ENCODE measurements at regions not wholly inside any gene's neighbourhood (a gene's known extent, or its start where the extent isn't known, plus 50 kb on each side); places are given as distances from the start of the nearest gene placed in this dataset.

DNA sequence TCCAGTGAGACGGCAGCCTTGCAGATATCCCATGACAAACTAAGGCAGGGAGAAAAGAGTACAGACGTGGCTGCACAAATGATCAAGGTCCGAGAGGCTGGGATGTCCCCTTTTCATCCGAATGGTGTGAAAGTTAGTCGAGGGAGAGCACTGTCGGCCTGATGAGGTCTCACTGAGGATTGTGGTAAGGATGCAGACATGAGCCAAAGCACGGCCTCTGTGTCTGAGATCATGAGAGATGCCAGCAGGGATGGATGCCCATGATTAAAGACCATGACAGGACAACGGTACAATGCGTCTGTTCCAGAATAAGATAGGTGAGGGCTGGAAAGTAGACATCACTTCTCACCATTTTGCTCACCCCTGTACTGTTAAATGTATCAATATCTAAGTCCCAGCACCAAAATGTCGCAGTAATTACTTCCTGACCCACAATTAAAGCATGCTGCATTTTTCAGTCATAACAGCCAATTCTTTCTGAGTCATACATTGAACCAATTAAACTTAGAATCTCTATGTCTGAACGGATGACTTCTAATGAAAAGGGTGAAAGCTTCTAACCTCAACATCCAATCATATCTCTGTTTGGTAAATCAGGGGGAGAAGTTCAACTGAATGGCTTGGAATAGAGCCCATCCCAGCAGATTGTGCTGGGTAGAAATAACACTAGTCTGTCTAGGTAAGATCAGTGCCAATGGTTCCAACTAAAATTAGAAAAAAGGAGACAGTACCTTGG lies 249.6 kb upstream of the SOX5 start:
- DNase-seq = peak; percentile 82

DNA sequence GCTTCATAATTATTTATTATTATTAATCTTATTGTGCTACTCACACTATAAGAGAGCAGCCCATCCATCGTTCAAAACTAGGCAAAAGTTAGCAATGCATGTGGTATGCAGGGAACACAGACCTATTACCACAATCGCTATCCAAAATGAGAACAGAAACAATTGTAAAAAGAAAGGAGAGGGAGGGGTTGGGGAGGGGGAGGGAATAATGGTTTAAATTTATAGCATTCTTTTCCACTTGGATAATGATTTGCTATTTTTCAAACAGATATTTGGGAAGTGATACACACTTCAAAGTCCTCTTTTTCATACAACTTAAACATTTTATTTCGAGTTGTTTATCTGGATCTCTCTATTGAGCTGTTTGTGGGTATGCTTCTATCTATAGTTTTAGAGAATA lies 248.6 kb upstream of the SOX5 start:
- no peak for DNase-seq

- no peak for DNase-seq
Observed at GRCh38 chr12:24197532-24197931, 248.1 kb upstream of the SOX5 start.

DNA sequence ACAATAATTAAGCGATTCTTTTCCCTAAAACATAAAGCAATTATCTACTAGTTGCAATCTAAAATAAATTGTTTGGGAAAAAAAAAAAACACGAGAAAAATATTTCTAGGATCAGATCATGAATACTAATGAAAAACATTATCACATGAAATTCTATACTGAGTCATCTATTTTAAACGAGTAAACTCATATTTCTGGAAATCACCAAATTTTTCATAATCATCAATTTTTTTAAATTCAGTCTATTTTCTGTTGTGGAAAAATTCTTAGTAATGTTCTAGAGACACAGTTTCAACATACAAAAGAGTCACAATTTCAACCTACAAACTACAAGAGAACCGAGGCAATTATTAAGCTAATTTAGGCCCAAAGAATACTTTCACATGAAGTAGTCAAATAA lies 245.6 kb upstream of the SOX5 start:
- no peak for DNase-seq

DNA sequence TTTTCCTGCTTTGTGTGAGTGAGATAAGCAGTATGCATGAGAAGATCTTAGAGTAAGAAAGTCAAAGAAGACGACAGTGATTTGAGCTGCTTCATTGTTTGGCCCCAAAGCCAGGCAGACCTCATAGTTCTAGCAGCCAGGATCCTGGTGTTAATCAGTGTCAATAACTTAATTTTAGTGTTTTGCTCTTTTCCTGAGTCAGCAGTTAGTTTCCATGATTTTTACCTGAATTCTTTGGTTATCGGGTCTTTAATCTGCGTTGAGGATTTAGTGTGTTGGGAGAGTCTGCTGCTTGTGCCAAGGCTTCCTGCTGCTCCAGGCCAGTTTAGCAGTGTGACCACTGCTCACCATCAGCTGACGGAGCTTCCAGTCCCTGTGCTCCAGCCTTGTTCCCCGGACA lies 241.6 kb upstream of the SOX5 start:
- no peak for DNase-seq

GRCh38 chr12:24185782-24186181 lies 236.3 kb upstream of the SOX5 start:
- no peak for DNase-seq

DNA sequence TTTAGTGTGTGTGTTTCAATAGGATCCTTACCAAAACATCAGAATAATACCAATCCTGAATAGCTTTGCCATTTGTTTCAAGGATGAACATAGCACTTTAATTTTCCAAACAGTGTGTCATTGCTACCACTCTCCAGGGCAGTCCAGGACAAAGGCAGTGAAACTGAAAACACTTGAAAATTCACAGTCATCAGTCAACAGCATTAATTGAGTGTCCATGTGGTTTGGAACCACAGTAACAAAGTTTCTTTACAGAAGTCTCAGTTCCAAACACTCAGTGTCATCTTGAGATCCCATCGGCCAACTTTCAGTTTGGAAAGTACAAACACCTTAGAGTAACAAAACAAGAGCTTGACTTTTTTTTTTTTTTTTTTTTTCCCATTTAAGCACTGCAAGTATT lies 228.4 kb upstream of the SOX5 start:
- no peak for DNase-seq

GRCh38 chr12:24175929-24176328 lies 226.5 kb upstream of the SOX5 start:
- no peak for DNase-seq

DNA sequence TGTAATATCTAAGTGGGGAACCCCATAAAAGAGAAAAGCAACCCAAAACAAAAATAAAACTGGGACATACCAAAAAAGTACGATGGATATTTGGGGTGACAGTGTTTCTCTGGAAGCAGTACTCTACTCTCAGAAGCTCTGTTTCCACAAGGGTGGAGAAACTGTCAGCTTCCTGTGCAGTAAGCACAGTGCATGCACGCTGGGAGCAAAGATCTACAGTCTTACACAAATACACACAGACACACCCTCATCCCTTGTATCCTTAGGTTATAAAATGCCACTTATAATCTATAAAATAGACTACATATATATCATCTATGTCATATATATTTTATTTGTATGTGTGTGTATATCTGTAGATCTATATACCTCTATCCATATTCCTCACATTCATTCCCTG lies 225.8 kb upstream of the SOX5 start:
- DNase-seq = no peak

GRCh38 chr12:24173067-24173466 lies 223.6 kb upstream of the SOX5 start:
- no peak for DNase-seq

GRCh38 chr12:24172773-24173066 lies 223.2 kb upstream of the SOX5 start:
- no peak for DNase-seq

DNA sequence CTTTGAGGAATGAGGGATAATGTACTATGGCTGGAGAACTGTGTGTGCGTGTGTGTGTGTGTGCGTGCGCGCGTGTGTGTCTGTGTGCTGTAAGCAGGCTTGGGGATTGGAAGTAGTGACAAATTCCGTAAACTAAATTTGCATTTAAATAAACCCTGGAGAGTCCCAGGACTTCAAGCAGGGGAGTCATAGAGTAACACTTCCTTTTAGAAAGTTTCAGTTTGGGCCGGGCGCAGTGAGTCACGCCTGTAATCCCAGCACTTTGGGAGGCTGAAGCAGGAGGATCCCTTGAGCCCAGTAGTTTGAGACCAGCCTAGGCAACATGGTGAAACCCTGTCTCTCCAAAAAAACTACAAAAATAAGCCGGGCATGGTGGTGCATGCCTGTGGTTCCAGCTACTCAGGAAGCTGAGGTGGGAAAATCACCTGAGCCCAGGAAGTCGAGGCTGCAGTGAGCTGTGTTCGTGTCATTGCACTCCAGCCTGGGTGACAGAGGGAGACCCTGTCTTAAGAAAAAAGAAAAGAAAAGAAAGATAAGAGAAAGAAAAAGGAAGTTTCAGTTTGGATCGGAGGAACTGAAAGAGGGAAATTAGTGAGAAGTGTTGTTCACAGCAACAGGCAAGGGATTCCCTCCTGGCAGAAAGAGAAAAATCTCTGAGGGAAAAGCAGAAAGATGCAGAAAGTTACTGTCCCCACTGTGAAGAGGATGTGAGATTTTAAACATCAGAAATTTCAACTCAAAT lies 222.7 kb upstream of the SOX5 start:
- DNase-seq = no peak

DNA sequence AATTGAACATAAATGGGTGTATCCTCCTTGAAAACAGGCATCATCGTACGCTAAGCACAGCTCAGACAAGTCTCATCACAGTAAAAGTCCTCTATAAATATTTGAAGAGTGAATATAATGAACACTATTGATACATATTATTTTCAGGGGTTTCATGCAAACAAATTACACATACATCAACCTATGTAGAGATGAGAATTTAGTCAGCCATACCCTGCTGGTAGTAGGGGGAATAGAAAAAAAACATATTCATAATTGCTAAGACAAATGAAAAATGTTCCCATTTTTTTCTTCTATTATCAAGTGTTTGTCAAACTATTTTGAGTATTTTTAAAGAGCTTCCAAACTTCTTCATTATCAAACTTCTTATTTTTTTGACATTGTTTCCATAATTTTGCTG lies 205.6 kb upstream of the SOX5 start:
- no peak for DNase-seq

DNA sequence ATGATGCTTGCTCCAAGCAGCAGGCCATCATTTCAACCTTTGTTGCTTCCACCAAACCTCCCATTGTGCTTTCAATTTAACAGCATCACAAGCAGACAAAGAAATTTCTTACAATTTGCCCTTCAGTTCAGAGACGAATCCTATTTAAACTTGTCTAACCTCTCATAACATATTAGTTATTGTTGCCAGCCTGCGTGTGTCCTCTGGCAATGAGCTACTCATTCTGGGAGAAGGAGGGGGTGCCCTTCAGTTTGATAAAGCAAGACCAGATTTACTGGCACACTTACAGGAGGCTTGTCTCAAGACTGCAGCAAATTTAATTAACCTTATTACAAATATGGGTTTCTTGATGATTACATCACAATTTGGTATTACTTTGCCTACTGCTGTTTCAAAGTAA lies 203.6 kb upstream of the SOX5 start:
- DNase-seq = no peak

GRCh38 chr12:24152270-24152669 lies 202.8 kb upstream of the SOX5 start:
- no peak for DNase-seq

GRCh38 chr12:24143928-24144327 lies 194.5 kb upstream of the SOX5 start:
- DNase-seq = no peak

GRCh38 chr12:24139035-24139434 lies 189.6 kb upstream of the SOX5 start:
- peak; percentile 30 for DNase-seq

GRCh38 chr12:24138041-24138440 lies 188.6 kb upstream of the SOX5 start:
- DNase-seq = no peak

DNA sequence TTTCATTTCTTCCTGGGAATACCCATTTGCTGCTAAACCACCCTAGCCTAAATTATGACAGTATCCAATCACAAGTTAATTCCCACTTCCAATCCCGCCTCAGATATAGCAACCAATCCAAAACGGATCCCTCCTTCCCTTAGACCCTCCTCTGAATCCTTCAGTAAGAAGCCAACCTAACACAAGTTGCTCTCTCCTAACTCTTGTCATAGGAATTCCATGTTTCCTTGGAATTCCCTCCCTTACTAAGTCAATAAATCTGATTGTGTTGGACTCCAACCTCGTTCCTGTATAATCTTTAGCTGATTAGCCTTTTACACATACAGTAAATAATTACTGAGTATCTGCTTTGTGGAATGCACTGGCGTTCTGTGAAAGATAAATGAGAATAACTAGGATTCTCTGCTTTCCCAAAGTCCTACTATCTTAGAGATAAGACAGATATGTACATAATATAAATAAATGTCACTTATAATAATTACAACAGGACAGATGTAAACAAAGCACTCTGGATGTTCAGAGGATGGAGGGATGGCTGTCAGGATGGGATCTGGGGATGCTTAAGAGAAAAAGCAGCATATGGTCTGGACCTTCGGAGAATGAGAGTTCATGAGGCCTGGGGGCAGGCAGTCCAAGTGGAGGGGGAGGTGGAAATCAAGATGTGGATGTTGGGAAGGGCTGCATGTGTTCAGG lies 185.8 kb upstream of the SOX5 start:
- no peak for DNase-seq

- DNase-seq = no peak
Observed at GRCh38 chr12:24134092-24134491, 184.6 kb upstream of the SOX5 start.

GRCh38 chr12:24133384-24133783 lies 183.9 kb upstream of the SOX5 start:
- no peak for DNase-seq

GRCh38 chr12:24127919-24128721 lies 178.7 kb upstream of the SOX5 start:
- DNase-seq = no peak

DNA sequence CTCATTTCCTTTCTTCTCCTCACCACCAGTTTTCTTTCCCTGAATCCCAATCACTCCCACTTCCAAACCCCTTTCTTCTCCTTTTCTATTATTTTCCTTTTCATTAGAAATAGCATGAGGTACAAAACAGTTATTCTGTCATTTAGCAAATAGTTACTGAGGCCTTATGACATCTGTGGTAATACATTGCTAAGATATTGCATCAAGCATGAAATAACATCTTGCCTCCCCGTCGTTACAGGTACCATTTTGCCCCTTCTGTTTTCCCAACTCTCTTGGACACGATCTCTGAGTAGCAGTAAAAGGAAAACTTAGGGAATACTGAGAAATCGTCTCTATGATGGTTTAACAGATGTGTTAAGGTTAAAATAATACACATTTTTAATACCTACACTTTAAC lies 175.8 kb upstream of the SOX5 start:
- DNase-seq = no peak

DNA sequence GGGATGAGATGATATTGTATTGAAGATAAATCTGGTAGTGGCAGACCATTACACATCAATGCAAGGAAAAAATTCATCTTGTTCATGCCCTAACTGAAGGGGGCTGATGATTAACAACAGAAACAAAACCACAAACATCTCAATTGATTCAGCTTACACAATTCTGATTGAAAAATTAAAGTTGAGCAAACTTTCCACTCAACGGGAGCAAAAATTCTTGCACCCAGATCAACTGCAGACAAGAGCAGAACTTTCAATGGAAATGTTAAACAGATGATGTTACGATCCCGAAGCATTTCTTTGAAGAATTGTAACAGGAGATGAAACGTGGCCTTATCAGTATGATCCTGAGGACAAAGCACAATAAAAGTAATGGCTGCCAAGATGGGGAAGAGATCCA lies 172.4 kb upstream of the SOX5 start:
- DNase-seq = no peak

All from NCI-H1694 (cell line).